Kidney (tissue), 13 donors: ENCODE measurements at regions not wholly inside any gene's neighbourhood (a gene's known extent, or its start where the extent isn't known, plus 50 kb on each side); places are given as distances from the start of the nearest gene placed in this dataset.

Source experiments
- DNase-seq, 5 donors: peaks; one replicate each; pipeline ENCODE4 v3.0.0-alpha.2; 2013 to 2020
- FAIRE-seq: peaks from 2 replicates; lab custom pipeline; 2012; peaks lifted over from hg19 to GRCh38; lab: Jason Lieb, UNC
- H3K27ac ChIP-seq, 2 donors: one replicate each; pipeline ENCODE4 v1.7.0; 2013; ENCODE audit warnings: low read depth in 2 of 2, low read length in 2 of 2, inconsistent platforms in 1 of 2
- H3K27me3 ChIP-seq: one replicate; pipeline ENCODE4 v1.7.1; 2013; ENCODE audit warnings: low read length, inconsistent platforms; ENCODE audit not compliant: control insufficient read depth, insufficient read depth
- H3K36me3 ChIP-seq, 3 donors: one replicate each; pipeline versions ENCODE4 v1.7.0 to v1.7.1; 2013; ENCODE audit warnings: low read length in 3 of 3, control low read depth in 1 of 3, inconsistent platforms in 1 of 3; ENCODE audit not compliant: insufficient read depth in 3 of 3, control insufficient read depth in 2 of 3
- H3K4me1 ChIP-seq, 3 donors: one replicate each; pipeline versions ENCODE4 v1.7.0 to v1.7.1; 2013; ENCODE audit warnings: low read length in 3 of 3, inconsistent platforms in 1 of 3, low read depth in 1 of 3; ENCODE audit not compliant: control insufficient read depth in 2 of 3, insufficient read depth in 2 of 3
- H3K4me3 ChIP-seq, 3 donors: one replicate each; pipeline versions ENCODE4 v1.7.0 to v1.8.1; 2013; ENCODE audit warnings: low read length in 3 of 3, control low read depth in 1 of 3, inconsistent platforms in 1 of 3
- H3K9ac ChIP-seq, 3 donors: one replicate each; pipeline versions ENCODE4 v1.7.0 to v1.7.1; 2013; ENCODE audit warnings: low read length in 3 of 3, control low read depth in 1 of 3, inconsistent platforms in 1 of 3
- H3K9me3 ChIP-seq, 3 donors: one replicate each; pipeline versions ENCODE4 v1.7.0 to v1.7.1; 2013; ENCODE audit warnings: low read length in 3 of 3, control low read depth in 1 of 3, inconsistent platforms in 1 of 3; ENCODE audit not compliant: control insufficient read depth in 2 of 3, insufficient read depth in 1 of 3
- CTCF ChIP-seq: IDR thresholded peaks from 3 replicates; pipeline ENCODE4 v1.5.1; 2012; ENCODE audit warnings: mild to moderate bottlenecking, moderate library complexity, borderline replicate concordance; ENCODE audit not compliant: insufficient read depth; ENCODE audit errors: extremely low read depth
- intact Hi-C: fragments of 100-400 bp; cut with DNase I; formaldehyde crosslinking; loops from one replicate; pipeline ENCODE4 v1.11.1; 2022
- donor health status: control.
- donor health status: control.
- donor health status: control.
- donor health status: control.
- donor health status: control.
- donor health status: DM: yes; HTN: yes; CAD: no.
- donor health status: Normal renal cell carcinoma (clear cell type).

DNA sequence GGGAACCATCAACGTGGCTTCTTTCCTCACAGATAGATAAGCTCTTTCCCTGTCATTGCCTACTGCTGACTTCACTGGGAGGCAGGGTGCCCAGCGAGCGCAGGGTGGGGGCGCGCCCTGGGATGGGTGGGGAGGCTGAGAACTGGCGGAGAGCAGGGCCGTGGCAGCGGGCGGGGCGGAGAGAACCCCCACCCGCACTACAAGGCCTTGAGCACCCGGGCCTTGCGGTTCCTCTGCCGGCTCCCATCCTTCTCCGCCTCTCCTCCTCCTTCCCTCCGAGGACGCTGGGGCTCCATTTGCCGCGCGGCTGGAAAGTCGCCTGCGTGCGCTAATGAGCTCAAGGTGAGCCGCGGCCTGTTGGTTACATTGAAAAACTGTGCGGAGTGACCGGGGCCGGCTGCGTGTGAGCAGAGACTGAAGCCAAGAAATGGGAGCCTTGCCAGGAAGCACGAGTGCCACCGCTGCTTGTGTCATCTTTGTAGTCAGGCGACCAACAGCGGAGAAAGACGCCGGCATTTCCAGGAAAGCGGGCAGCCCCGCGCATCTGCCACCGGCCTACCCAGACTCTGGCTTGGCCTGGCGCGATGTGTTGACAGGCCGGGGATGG lies 963.5 kb upstream of the SLC35B3 start:
- Histone ChIP-seq H3K4me1 (no peaks in the 10 kb centered on the region), H3K27ac (no peak overlapping the region), H3K9me3 (no peaks in the 10 kb centered on the region), H3K9ac (no peak overlapping the region), H3K36me3 (no peaks in the 10 kb centered on the region), H3K4me3 (no peak overlapping the region), H3K27me3 (no peaks in the 10 kb centered on the region)
- intact Hi-C loops = no loop called here
- FAIRE-seq (no peak), DNase-seq (peak; percentile 43 to 62 (median 51))
- no peak for TF ChIP-seq CTCF

DNA sequence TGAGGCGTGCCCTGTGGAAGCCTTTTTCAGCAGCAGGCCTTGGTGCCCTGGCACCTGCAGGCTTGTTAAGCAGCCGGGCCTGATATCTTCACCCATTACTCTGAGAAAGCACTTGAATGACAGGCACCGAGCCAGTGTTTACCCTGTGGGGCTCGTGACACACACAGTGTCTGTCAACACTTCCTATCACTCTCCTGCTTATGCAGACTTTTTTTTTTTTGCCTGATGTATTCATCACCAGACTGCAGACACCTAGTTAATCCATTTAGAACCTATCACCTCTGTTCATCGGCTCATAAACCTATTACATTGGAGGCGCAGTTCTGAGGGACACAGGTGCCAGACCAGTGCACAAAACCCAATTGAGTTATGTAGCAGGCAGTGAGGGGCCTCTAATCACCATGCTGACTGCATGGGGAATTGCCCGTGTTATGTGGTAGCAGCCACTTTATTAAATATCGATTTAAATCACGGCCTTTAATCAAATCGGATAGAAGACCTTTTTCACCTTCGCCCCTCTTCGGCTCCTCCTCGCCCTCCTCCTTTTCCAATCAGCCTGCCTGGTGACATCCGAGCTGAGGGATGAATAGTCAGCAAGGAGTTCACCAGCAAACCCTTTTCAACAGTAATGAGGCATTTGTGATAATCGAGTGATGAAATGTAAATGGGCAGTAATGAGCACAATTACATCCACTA lies 962.9 kb upstream of the SLC35B3 start:
- Histone ChIP-seq H3K27me3 (no peaks in the 10 kb centered on the region), H3K9me3 (no peaks in the 10 kb centered on the region), H3K4me1 (no peaks in the 10 kb centered on the region), H3K36me3 (no peaks in the 10 kb centered on the region), H3K27ac (no peak overlapping the region), H3K4me3 (no peak overlapping the region), H3K9ac (no peak overlapping the region)
- TF ChIP-seq CTCF = no peak
- intact Hi-C loops = no loop called here
- DNase-seq (peak in 1 of 5 donors; percentile 3), FAIRE-seq (no peak)

- no peak overlapping the region for H3K4me3 ChIP-seq
- no peaks in the 10 kb centered on the region for H3K27me3 ChIP-seq
- no peak for TF ChIP-seq CTCF
These were observed 953.3 kb upstream of the SLC35B3 start for GRCh38 chr6:9388596-9388995.

More at GRCh38 chr6:9388596-9388995, 953.3 kb upstream of the SLC35B3 start:
- Histone ChIP-seq H3K9ac (no peak overlapping the region), H3K36me3 (no peaks in the 10 kb centered on the region), H3K4me1 (no peaks in the 10 kb centered on the region), H3K27ac (no peak overlapping the region), H3K9me3 (no peaks in the 10 kb centered on the region)
- intact Hi-C loops = no loop called here
- DNase-seq (no peak), FAIRE-seq (no peak)
